Right atrium auricular region (tissue), 2 donors: ENCODE measurements at regions not wholly inside any gene's neighbourhood (a gene's known extent, or its start where the extent isn't known, plus 50 kb on each side); places are given as distances from the start of the nearest gene placed in this dataset.
"Not testable (repeated sequence)": the region's sequence is repeated elsewhere in the genome, so short reads cannot be mapped to it uniquely, and the experiment has no call there.

Source experiments
- DNase-seq: peaks from one replicate; pipeline ENCODE4 v3.0.0-alpha.2; 2019; ENCODE audit warnings: low spot score
- H3K27ac ChIP-seq, 2 donors: fragments of 200-600 bp; sonication (generic); 1 replicate in 1 of 2; 2 replicates in 1 of 2; pipeline ENCODE4 v1.5.1; 2016 to 2019
- H3K27me3 ChIP-seq, 2 donors: fragments of 200-600 bp; sonication (generic); one replicate each; pipeline versions ENCODE4 v1.5.1 to v1.6.0; 2017 to 2019
- H3K36me3 ChIP-seq: fragments of 200-600 bp; sonication (generic); one replicate; pipeline ENCODE4 v1.5.1; 2016
- H3K4me1 ChIP-seq, 2 donors: fragments of 200-600 bp; sonication (generic); one replicate each; pipeline versions ENCODE4 v1.5.1 to v1.6.0; 2017 to 2019
- H3K4me3 ChIP-seq, 2 donors: fragments of 200-600 bp; sonication (generic); 1 replicate in 1 of 2; 2 replicates in 1 of 2; pipeline ENCODE4 v1.5.1; 2017 to 2019; ENCODE audit warnings: mild to moderate bottlenecking in 1 of 2, moderate library complexity in 1 of 2
- H3K9me3 ChIP-seq, 2 donors: fragments of 200-600 bp; sonication (generic); one replicate each; pipeline ENCODE4 v1.5.1; 2019
- CTCF ChIP-seq, 2 donors: fragments of 200-600 bp; sonication (generic); IDR thresholded peaks; one replicate each; pipeline ENCODE4 v1.5.1; 2019; ENCODE audit warnings: antibody characterized with exemption in 2 of 2

- H3K9me3 ChIP-seq, result no peaks in the 10 kb centered on the region
- DNase-seq, result no peak
- TF ChIP-seq CTCF (IDR thresholded peaks at IDR 0.05), result no peak
- H3K36me3 ChIP-seq, result no peaks in the 10 kb centered on the region
- no peak overlapping the region for H3K4me3 ChIP-seq
- H3K4me1 ChIP-seq, result no peaks in the 10 kb centered on the region
- no peak overlapping the region for H3K27ac ChIP-seq
- no peaks in the 10 kb centered on the region for H3K27me3 ChIP-seq
Measured at GRCh38 chr3:193060748-193061546, 143.3 kb upstream of the MB21D2 start.

- no peak for TF ChIP-seq CTCF (IDR thresholded peaks at IDR 0.05)
- no peaks in the 10 kb centered on the region for H3K4me1 ChIP-seq
- no peak for DNase-seq
- no peak overlapping the region for H3K4me3 ChIP-seq
- no peak overlapping the region for H3K27ac ChIP-seq
- no peaks in the 10 kb centered on the region for H3K27me3 ChIP-seq
- H3K9me3 ChIP-seq, result no peaks in the 10 kb centered on the region
- no peaks in the 10 kb centered on the region for H3K36me3 ChIP-seq
Measured at GRCh38 chr3:193068365-193068764, 150.7 kb upstream of the MB21D2 start.

GRCh38 chr3:193069732-193070131, 152.1 kb upstream of the MB21D2 start:
- H3K4me1 ChIP-seq, H3K4me3 ChIP-seq, DNase-seq, H3K36me3 ChIP-seq, H3K27ac ChIP-seq, H3K9me3 ChIP-seq, H3K27me3 ChIP-seq: not testable (repeated sequence)

- Histone ChIP-seq H3K9me3 (no peaks in the 10 kb centered on the region), H3K4me1 (no peaks in the 10 kb centered on the region), H3K4me3 (no peak overlapping the region), H3K36me3 (no peaks in the 10 kb centered on the region), H3K27ac (no peak overlapping the region), H3K27me3 (no peaks in the 10 kb centered on the region)
- no peak for TF ChIP-seq CTCF (IDR thresholded peaks at IDR 0.05)
- DNase-seq, result no peak
Measured at GRCh38 chr3:193078996-193079753, 161.5 kb upstream of the MB21D2 start.

GRCh38 chr3:193080821-193081365, 160.1 kb upstream of the PLAAT1 start:
- no peak for DNase-seq
- no peaks in the 10 kb centered on the region for H3K36me3 ChIP-seq
- no peaks in the 10 kb centered on the region for H3K27me3 ChIP-seq
- no peak overlapping the region for H3K27ac ChIP-seq
- no peaks in the 10 kb centered on the region for H3K9me3 ChIP-seq
- H3K4me1 ChIP-seq, result no peaks in the 10 kb centered on the region
- no peak for TF ChIP-seq CTCF (IDR thresholded peaks at IDR 0.05)
- H3K4me3 ChIP-seq, result no peak overlapping the region

GRCh38 chr3:193085655-193086054, 155.4 kb upstream of the PLAAT1 start:
- Histone ChIP-seq H3K4me1 (no peaks in the 10 kb centered on the region), H3K9me3 (no peaks in the 10 kb centered on the region), H3K27ac (no peak overlapping the region), H3K4me3 (no peak overlapping the region), H3K27me3 (no peaks in the 10 kb centered on the region), H3K36me3 (no peaks in the 10 kb centered on the region)
- TF ChIP-seq CTCF (IDR thresholded peaks at IDR 0.05), result no peak
- no peak for DNase-seq
